Right lobe of liver (tissue), 6 donors: ENCODE measurements at regions not wholly inside any gene's neighbourhood (a gene's known extent, or its start where the extent isn't known, plus 50 kb on each side); places are given as distances from the start of the nearest gene placed in this dataset.

Source experiments
- ATAC-seq, 4 donors: fragments of 200-7000 bp; cut with Tn5 transposase; one replicate each; pipeline ENCODE4 v1.9.1; 2020; ENCODE audit warnings: mild to moderate bottlenecking in 4 of 4, moderate library complexity in 4 of 4
- DNase-seq, 3 donors: peaks; one replicate each; pipeline ENCODE4 v3.0.0-alpha.2; 2020
- H3K27ac ChIP-seq, 3 donors: fragments of 200-600 bp; one replicate each; pipeline ENCODE4 v1.8.0; 2022
- H3K27me3 ChIP-seq, 2 donors: fragments of 200-600 bp; one replicate each; pipeline ENCODE4 v1.8.0; 2022
- H3K36me3 ChIP-seq, 4 donors: fragments of 200-600 bp; sonication (generic) in 1 of 4; one replicate each; pipeline versions ENCODE4 v1.5.1 to v1.8.0; 2017 to 2022; ENCODE audit warnings: control low read depth in 1 of 4
- H3K4me1 ChIP-seq, 4 donors: fragments of 200-600 bp; sonication (generic) in 1 of 4; one replicate each; pipeline versions ENCODE4 v1.5.1 to v1.8.0; 2017 to 2022; ENCODE audit warnings: control low read depth in 1 of 4
- H3K4me3 ChIP-seq, 3 donors: fragments of 200-600 bp; one replicate each; pipeline ENCODE4 v1.8.0; 2022
- H3K9me3 ChIP-seq, 4 donors: fragments of 200-600 bp; sonication (generic) in 1 of 4; one replicate each; pipeline versions ENCODE4 v1.5.1 to v1.8.0; 2017 to 2022; ENCODE audit warnings: control low read depth in 1 of 4
- CTCF ChIP-seq, 4 donors: fragments of 200-600 bp in 3 of 4; fragments of 450-650 bp in 1 of 4; IDR thresholded peaks; one replicate each; pipeline versions ENCODE4 v1.5.1 to v1.8.0; 2016 to 2022; ENCODE audit warnings: antibody characterized with exemption in 4 of 4, mild to moderate bottlenecking in 2 of 4
- POLR2A ChIP-seq: fragments of 450-650 bp; IDR thresholded peaks from one replicate; pipeline ENCODE4 v1.6.1; 2017; ENCODE audit warnings: antibody characterized with exemption, mild to moderate bottlenecking
- WGBS: methylation state at CpG from one replicate; pipeline ENCODE4 v1.1.6; 2018; ENCODE audit warnings: low coverage, low lambda C conversion rate; ENCODE audit not compliant: insufficient coverage; ENCODE audit errors: missing lambda C conversion rate; 5-methylcytosine and 5-hydroxymethylcytosine counted together
- intact Hi-C, 2 donors: fragments of 100-400 bp; cut with DNase I; formaldehyde crosslinking; loops; one replicate each; pipeline versions ENCODE4 v1.11.2 to v1.14.1; 2022
- donor health status: DM: no; HTN: yes; CAD: no.
- donor health status: DM: no; HTN: no; CAD: no.
- donor health status: DM: no; HTN: no; CAD: no.
- donor health status: DM: no; HTN: yes; CAD: no.
- donor health status: DM: no; HTN: yes; CAD: no.

GRCh38 chr4:26058537-26058936, 144.5 kb downstream of the SMIM20 start:
- ATAC-seq, result peak in 3 of 4 donors; percentile 22 to 53 (median 45)
- WGBS, result 7% methylated on average over 2 of the region's 7 CpGs
- DNase-seq, result peak in 1 of 3 donors; percentile 63
- Histone ChIP-seq H3K9me3 (no peaks in the 10 kb centered on the region), H3K27ac (no peak overlapping the region), H3K4me3 (no peak overlapping the region), H3K36me3 (no peaks in the 10 kb centered on the region), H3K27me3 (no peaks in the 10 kb centered on the region), H3K4me1 (no peaks in the 10 kb centered on the region)
- TF ChIP-seq POLR2A, result no peak
- no peak for TF ChIP-seq CTCF (IDR thresholded peaks at IDR 0.05)
- intact Hi-C loops, result no loop called here

- intact Hi-C loops, result no loop called here
- no peaks in the 10 kb centered on the region for H3K27me3 ChIP-seq
- ATAC-seq (no peak), DNase-seq (no peak)
- H3K4me1 ChIP-seq, result no peaks in the 10 kb centered on the region
- WGBS, result 86% methylated on average over 4 of the region's 5 CpGs
- TF ChIP-seq CTCF (IDR thresholded peaks at IDR 0.05) (no peak), POLR2A (no peak)
- no peak overlapping the region for H3K4me3 ChIP-seq
- H3K9me3 ChIP-seq, result no peaks in the 10 kb centered on the region
- no peaks in the 10 kb centered on the region for H3K36me3 ChIP-seq
- no peak overlapping the region for H3K27ac ChIP-seq
Observed at GRCh38 chr4:26059391-26060154, 145.6 kb downstream of the SMIM20 start.

DNA sequence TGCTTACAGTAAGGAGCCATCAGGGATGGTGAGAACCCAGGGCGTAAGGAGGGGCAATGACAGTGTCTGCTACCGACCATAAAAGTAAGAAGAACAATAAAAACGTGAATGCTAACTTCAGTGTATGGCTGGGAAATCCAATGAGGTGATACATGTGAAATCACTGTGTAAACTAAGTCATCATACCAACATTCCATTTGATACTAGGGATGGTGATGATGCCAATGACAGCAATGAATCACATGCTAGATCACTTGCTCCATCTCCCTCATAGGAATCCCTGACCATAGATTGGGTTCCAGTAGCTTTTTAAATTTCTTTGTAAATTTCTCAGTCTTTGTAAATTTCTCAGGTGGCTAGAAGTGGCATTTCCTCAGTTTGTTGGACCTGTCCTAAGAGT, 146.3 kb downstream of the SMIM20 start:
- DNase-seq, result no peak
- TF ChIP-seq POLR2A, result no peak
- TF ChIP-seq CTCF (IDR thresholded peaks at IDR 0.05), result no peak
- Histone ChIP-seq H3K4me3 (no peak overlapping the region), H3K9me3 (no peaks in the 10 kb centered on the region), H3K36me3 (no peaks in the 10 kb centered on the region), H3K27ac (no peak overlapping the region), H3K4me1 (no peaks in the 10 kb centered on the region), H3K27me3 (no peaks in the 10 kb centered on the region)
- 75% methylated on average over 3 of the region's 3 CpGs for whole genome bisulfite sequencing
- intact Hi-C loops, result no loop called here
- ATAC-seq, result no peak

- Histone ChIP-seq H3K27me3 (no peaks in the 10 kb centered on the region), H3K4me3 (no peak overlapping the region), H3K36me3 (no peaks in the 10 kb centered on the region), H3K27ac (no peak overlapping the region), H3K9me3 (no peaks in the 10 kb centered on the region), H3K4me1 (no peaks in the 10 kb centered on the region)
- TF ChIP-seq POLR2A (no peak), CTCF (IDR thresholded peaks at IDR 0.05) (peak in 3 of 4 donors; percentile 27 to 29 (median 27))
- ATAC-seq, result peak; percentile 35 to 56 (median 46)
- DNase-seq, result no peak
- intact Hi-C loops, result no loop called here
- whole genome bisulfite sequencing, result 73% methylated on average over 4 of the region's 7 CpGs
Observed at GRCh38 chr4:26061248-26061986, 147.4 kb downstream of the SMIM20 start.
